HPDE6-E6E7 (cell line): ENCODE measurements at regions not wholly inside any gene's neighbourhood (a gene's known extent, or its start where the extent isn't known, plus 50 kb on each side); places are given as distances from the start of the nearest gene placed in this dataset.

Experiments
- DNase-seq: peaks from one replicate; pipeline ENCODE4 v3.0.0; 2011; ENCODE audit warnings: missing footprints; ENCODE audit errors: extremely low spot score

GRCh38 chr16:54628796-54629625 is 301.7 kb upstream of the IRX5 start:
- DNase-seq, result no peak

- no peak for DNase-seq
Observed at GRCh38 chr16:54627616-54628015, 303.0 kb upstream of the IRX5 start.

GRCh38 chr16:54623636-54624035 is 307.0 kb upstream of the IRX5 start:
- DNase-seq, result no peak

GRCh38 chr16:54620197-54620596 is 310.5 kb upstream of the IRX5 start:
- DNase-seq, result no peak

- no peak for DNase-seq
Observed at GRCh38 chr16:54616610-54617009, 314.1 kb upstream of the IRX5 start.

- DNase-seq, result no peak
Observed at GRCh38 chr16:54605536-54606066, 319.0 kb upstream of the IRX3 start.

- no peak for DNase-seq
Observed at GRCh38 chr16:54602666-54603065, 316.1 kb upstream of the IRX3 start.

GRCh38 chr16:54597222-54597621 is 310.6 kb upstream of the IRX3 start:
- no peak for DNase-seq

GRCh38 chr16:54595621-54596020 is 309.0 kb upstream of the IRX3 start:
- no peak for DNase-seq

GRCh38 chr16:54594601-54595391 is 308.2 kb upstream of the IRX3 start:
- no peak for DNase-seq

GRCh38 chr16:54591816-54592246 is 305.2 kb upstream of the IRX3 start:
- DNase-seq, result no peak

- no peak for DNase-seq
Observed at GRCh38 chr16:54590836-54591235, 304.2 kb upstream of the IRX3 start.

- DNase-seq, result no peak
Observed at GRCh38 chr16:54589326-54589725, 302.7 kb upstream of the IRX3 start.

GRCh38 chr16:54588026-54588425 is 301.4 kb upstream of the IRX3 start:
- DNase-seq, result no peak

- DNase-seq, result no peak
Observed at GRCh38 chr16:54587176-54587515, 300.6 kb upstream of the IRX3 start.

- no peak for DNase-seq
Observed at GRCh38 chr16:54586474-54587175, 300.0 kb upstream of the IRX3 start.

GRCh38 chr16:54585998-54586340 is 299.4 kb upstream of the IRX3 start:
- DNase-seq, result no peak

GRCh38 chr16:54585094-54585997 is 298.8 kb upstream of the IRX3 start:
- DNase-seq, result no peak

GRCh38 chr16:54584121-54584520 is 297.5 kb upstream of the IRX3 start:
- DNase-seq, result no peak

- no peak for DNase-seq
Observed at GRCh38 chr16:54582631-54583250, 296.2 kb upstream of the IRX3 start.
